ENCODE measurements at regions not wholly inside any gene's neighbourhood (a gene's known extent, or its start where the extent isn't known, plus 50 kb on each side); places are given as distances from the start of the nearest gene placed in this dataset.

DNA sequence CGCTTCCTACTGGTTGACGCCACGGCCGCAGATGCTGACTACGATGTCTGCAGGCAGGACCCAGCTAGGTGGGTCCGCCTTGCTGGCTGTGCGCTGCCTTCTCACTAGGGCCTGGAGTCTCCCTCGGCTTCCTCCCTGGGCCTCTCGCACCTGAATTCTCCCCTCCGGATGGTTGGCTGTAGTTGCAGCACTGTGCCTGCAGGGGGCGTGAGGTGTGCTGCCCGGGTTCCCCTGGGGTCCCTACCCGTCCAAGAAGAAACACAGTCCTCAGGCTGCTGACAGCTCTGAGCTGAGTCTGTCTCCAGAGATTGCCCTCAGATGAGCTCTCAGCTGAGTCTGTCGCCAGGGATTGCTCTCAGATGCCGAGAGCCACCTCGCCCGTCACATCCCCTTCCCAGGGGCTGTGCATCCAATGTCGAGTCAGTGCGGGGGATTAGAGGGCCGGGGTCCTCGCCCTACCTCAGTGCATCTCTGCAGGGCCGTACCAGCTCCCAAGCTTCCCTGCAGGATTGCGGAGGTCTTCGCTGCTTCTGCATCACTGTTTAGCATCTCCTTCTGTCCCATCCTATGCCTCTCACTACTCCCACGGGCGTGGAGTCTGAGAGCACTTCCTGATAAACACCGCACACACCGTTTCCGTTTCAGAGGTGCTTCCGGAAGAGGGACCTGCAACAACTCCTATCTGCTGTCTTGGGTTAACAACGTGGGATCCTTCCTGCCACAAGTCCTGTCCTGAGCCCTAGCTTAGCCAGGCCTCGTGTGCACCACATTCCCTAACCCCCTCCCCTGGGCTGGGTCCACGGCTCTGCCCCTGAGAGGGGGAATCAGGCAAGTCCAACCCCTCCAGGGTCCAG is 196.9 kb downstream of the CSNK2A3 start:
- Histone ChIP-seq H3K9me3 (ENCODE audit: control insufficient read depth in 2 of 2, low read length in 2 of 2) (no peaks in the 10 kb centered on the region), H3K27me3 (ENCODE audit: control insufficient read depth in 1 of 2, insufficient read depth in 2 of 2, low read length in 2 of 2) (peaks cover 0 to 2% of the 10 kb centered on the region in 2 donors), H3K27ac (ENCODE audit: low read length) (no peak overlapping the region), H3K4me3 (ENCODE audit: low read length in 2 of 2) (no peak overlapping the region), H3K9ac (ENCODE audit: low read length in 2 of 2) (no peak overlapping the region), H3K36me3 (ENCODE audit: control insufficient read depth in 2 of 2, insufficient read depth in 2 of 2, low read length in 2 of 2) (no peaks in the 10 kb centered on the region), H3K4me1 (ENCODE audit: control insufficient read depth, insufficient read depth, low read length) (peaks cover 3% of the 10 kb centered on the region)

DNA sequence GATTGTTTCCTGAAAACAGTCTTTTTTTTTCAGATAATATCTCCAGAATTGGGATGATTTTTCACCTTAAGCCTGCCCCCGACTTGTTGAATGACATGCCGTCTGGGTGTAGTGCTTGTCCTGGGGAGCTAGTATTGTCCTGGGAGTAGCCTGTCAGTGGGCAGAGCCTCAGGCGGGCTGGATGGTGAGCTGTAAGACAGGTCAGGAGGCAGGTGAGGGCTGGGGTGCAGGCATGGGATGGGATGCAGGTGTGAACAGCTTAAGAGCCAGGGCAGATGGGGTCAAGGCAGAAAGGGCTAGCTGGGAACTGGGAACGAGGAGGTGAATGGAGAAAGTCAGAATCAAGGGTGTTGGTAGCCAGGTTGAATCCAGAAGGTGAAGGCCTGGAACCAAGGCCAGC is 200.2 kb downstream of the CSNK2A3 start:
- Histone ChIP-seq H3K4me3 (ENCODE audit: low read length in 2 of 2) (no peak overlapping the region), H3K9me3 (ENCODE audit: control insufficient read depth in 2 of 2, low read length in 2 of 2) (no peaks in the 10 kb centered on the region), H3K27me3 (ENCODE audit: control insufficient read depth in 1 of 2, insufficient read depth in 2 of 2, low read length in 2 of 2) (peaks cover 0 to 2% of the 10 kb centered on the region in 2 donors), H3K4me1 (ENCODE audit: control insufficient read depth, insufficient read depth, low read length) (peaks cover 13% of the 10 kb centered on the region), H3K36me3 (ENCODE audit: control insufficient read depth in 2 of 2, insufficient read depth in 2 of 2, low read length in 2 of 2) (no peaks in the 10 kb centered on the region), H3K27ac (ENCODE audit: low read length) (no peak overlapping the region), H3K9ac (ENCODE audit: low read length in 2 of 2) (no peak overlapping the region)

DNA sequence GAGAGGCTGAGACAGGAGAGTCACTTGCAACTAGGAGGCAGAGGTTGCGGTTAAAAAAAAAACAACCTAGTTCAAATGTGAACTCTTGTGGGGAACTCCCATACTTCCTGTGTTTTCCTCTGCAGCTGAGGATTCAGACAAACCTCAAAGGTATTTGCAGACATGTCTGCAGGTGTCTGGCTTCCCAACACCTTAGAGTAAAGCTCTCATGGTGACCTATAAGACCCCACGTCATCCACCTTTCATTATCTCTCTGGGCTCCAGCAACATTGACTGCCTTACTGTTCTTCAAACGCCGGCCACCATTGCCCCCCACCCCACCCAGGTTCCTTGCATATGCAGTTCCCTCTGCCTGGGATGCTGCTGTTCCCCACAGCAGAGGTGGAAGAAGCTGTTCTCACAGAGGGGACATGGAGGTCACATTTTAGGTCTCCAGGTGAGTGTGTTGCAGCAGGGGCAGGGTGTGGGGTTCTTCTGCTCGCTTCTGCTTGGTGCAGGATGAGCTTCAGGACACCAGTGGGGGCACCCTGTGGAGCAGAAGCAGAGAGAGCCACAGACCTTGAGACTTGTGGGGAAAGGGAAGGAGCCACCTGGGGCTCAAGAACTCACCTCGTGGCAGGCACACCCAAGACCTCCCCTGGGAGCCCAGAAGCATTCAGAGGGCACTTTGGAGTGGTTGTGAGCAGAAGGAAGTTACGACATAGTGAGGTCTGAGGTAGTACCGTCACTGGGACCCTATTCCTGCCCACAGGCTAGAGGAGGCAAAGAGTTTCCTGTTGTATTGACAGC is 203.2 kb downstream of the CSNK2A3 start:
- Histone ChIP-seq H3K27ac (ENCODE audit: low read length) (no peak overlapping the region), H3K27me3 (ENCODE audit: control insufficient read depth in 1 of 2, insufficient read depth in 2 of 2, low read length in 2 of 2) (no peaks in the 10 kb centered on the region), H3K9me3 (ENCODE audit: control insufficient read depth in 2 of 2, low read length in 2 of 2) (no peaks in the 10 kb centered on the region)

DNA sequence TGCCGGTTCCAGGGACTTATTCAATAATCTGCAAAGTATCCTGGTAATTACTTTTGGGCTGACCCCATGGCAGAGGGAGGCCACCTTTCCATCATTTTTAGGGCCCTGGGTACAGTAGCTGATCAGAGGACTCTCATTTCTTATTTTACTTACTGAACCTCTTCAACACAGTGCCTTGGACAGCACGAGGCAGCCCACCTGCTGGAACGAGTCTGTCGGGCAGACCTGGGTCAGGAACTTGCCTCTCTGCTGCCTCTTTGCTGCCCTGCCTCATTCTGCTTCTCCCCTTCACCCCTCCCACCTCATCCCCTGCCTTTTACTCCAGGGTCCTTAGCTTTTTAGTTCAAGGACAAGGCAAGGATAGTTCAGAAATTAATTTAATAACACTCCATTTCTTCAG is 204.5 kb downstream of the CSNK2A3 start:
- Histone ChIP-seq H3K4me3 (ENCODE audit: low read length in 2 of 2) (no peak overlapping the region), H3K27ac (ENCODE audit: low read length) (peak overlapping the region; percentile 3), H3K9ac (ENCODE audit: low read length in 2 of 2) (peak overlapping the region in 1 of 2 donors; percentile 35), H3K27me3 (ENCODE audit: control insufficient read depth in 1 of 2, insufficient read depth in 2 of 2, low read length in 2 of 2) (no peaks in the 10 kb centered on the region), H3K9me3 (ENCODE audit: control insufficient read depth in 2 of 2, low read length in 2 of 2) (no peaks in the 10 kb centered on the region), H3K36me3 (ENCODE audit: control insufficient read depth in 2 of 2, insufficient read depth in 2 of 2, low read length in 2 of 2) (no peaks in the 10 kb centered on the region), H3K4me1 (ENCODE audit: control insufficient read depth, insufficient read depth, low read length) (peaks cover 12% of the 10 kb centered on the region)

More for the DNA sequence above, 203.2 kb downstream of the CSNK2A3 start:
- peaks cover 12% of the 10 kb centered on the region for H3K4me1 ChIP-seq (ENCODE audit: control insufficient read depth, insufficient read depth, low read length)
- H3K9ac ChIP-seq (ENCODE audit: low read length in 2 of 2) = no peak overlapping the region
- no peaks in the 10 kb centered on the region for H3K36me3 ChIP-seq (ENCODE audit: control insufficient read depth in 2 of 2, insufficient read depth in 2 of 2, low read length in 2 of 2)
- no peak overlapping the region for H3K4me3 ChIP-seq (ENCODE audit: low read length in 2 of 2)

DNA sequence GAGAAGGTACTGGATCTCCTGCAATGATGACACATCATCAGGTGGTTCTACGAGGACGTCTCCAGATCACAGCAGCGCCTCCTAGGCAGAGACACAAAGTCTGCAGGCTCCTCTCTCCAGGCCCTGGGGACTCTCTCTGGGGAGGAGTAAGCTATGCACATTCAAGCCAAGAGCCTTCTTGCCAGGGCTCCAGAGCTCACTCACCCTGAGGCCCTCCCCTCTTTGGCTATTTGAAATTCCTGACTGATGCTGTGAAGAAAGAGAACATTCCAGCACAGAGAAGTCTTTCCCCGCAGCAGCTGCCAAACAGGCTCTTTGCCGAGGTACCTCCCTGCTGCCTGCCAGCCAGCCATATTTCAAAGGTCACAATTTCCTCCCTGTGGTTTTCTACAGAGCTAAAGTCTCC is 204.9 kb downstream of the CSNK2A3 start:
- H3K27ac ChIP-seq (ENCODE audit: low read length) = no peak overlapping the region
- no peaks in the 10 kb centered on the region for H3K27me3 ChIP-seq (ENCODE audit: control insufficient read depth in 1 of 2, insufficient read depth in 2 of 2, low read length in 2 of 2)
- H3K9ac ChIP-seq (ENCODE audit: low read length in 2 of 2) = peak overlapping the region in 1 of 2 donors; percentile 35
- H3K4me1 ChIP-seq (ENCODE audit: control insufficient read depth, insufficient read depth, low read length) = peaks cover 12% of the 10 kb centered on the region
- H3K4me3 ChIP-seq (ENCODE audit: low read length in 2 of 2) = no peak overlapping the region
- no peaks in the 10 kb centered on the region for H3K9me3 ChIP-seq (ENCODE audit: control insufficient read depth in 2 of 2, low read length in 2 of 2)
- H3K36me3 ChIP-seq (ENCODE audit: control insufficient read depth in 2 of 2, insufficient read depth in 2 of 2, low read length in 2 of 2) = no peaks in the 10 kb centered on the region

DNA sequence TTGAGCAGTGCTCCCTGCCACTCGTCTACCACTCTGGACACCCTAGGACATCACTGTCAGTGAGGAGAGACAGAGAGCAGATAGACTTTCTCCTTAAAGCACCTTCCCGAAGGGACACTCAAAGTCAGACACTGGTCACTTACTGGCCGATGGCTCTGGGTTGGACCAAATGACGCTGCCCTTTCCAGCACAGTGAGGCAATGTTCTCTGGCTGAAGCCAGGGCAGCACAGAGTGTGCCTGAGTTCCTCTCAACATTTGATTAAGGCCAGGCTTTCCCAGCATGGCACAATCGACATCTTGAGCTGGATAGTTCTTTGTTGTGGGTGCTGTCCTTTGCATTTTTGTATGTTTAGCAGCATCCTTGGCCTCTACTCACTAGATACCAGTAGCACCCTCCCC is 206.2 kb downstream of the CSNK2A3 start:
- peaks cover 18% of the 10 kb centered on the region for H3K4me1 ChIP-seq (ENCODE audit: control insufficient read depth, insufficient read depth, low read length)
- H3K36me3 ChIP-seq (ENCODE audit: control insufficient read depth in 2 of 2, insufficient read depth in 2 of 2, low read length in 2 of 2) = no peaks in the 10 kb centered on the region
- no peak overlapping the region for H3K27ac ChIP-seq (ENCODE audit: low read length)
- H3K4me3 ChIP-seq (ENCODE audit: low read length in 2 of 2) = no peak overlapping the region
- H3K9me3 ChIP-seq (ENCODE audit: control insufficient read depth in 2 of 2, low read length in 2 of 2) = no peaks in the 10 kb centered on the region
- no peaks in the 10 kb centered on the region for H3K27me3 ChIP-seq (ENCODE audit: control insufficient read depth in 1 of 2, insufficient read depth in 2 of 2, low read length in 2 of 2)
- H3K9ac ChIP-seq (ENCODE audit: low read length in 2 of 2) = no peak overlapping the region

DNA sequence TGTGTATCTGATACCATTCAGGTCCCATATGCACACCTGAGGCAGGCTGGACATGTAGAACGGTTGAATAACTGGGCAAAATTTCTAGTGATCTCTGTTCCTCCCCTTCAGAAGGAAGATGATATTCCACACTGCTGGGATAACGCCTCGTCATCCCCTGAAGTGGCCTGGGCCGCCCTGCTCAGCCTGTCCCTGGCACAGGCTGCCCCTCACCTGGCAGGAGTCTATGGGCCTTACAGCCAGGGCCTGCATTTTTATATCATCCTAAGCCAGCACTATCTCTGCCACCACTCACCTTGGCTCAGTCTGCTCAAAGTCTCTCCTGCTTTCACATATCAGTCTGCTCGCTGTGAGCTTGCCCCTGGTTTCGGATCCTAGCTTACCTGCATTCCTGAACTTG is 209.2 kb downstream of the CSNK2A3 start:
- no peak overlapping the region for H3K27ac ChIP-seq (ENCODE audit: low read length)
- H3K36me3 ChIP-seq (ENCODE audit: control insufficient read depth in 2 of 2, insufficient read depth in 2 of 2, low read length in 2 of 2) = no peaks in the 10 kb centered on the region
- no peaks in the 10 kb centered on the region for H3K27me3 ChIP-seq (ENCODE audit: control insufficient read depth in 1 of 2, insufficient read depth in 2 of 2, low read length in 2 of 2)
- H3K4me3 ChIP-seq (ENCODE audit: low read length in 2 of 2) = no peak overlapping the region
- H3K9ac ChIP-seq (ENCODE audit: low read length in 2 of 2) = no peak overlapping the region
- no peaks in the 10 kb centered on the region for H3K9me3 ChIP-seq (ENCODE audit: control insufficient read depth in 2 of 2, low read length in 2 of 2)
- H3K4me1 ChIP-seq (ENCODE audit: control insufficient read depth, insufficient read depth, low read length) = peaks cover 23% of the 10 kb centered on the region

DNA sequence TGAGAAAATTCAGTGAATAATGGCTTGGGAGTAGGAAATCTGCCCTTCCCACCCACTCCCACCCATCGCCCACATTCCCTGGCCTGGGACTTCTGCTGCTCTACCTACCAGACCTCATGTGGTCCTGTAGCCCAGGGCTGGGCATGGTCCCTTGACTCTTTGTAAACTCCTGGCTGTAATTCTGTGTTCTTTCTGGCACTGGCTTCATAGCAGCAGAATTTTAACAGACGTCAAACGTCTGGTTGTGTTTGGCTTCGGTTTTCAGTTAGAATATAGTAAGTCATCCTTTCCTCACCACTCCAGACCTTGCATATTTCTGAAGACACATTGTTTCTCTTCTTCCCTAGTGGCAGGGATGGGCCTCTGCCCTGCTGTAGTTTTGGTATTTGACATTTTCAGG is 210.6 kb downstream of the CSNK2A3 start:
- peak overlapping the region; percentile 11 for H3K27ac ChIP-seq (ENCODE audit: low read length)
- no peak overlapping the region for H3K4me3 ChIP-seq (ENCODE audit: low read length in 2 of 2)
- H3K4me1 ChIP-seq (ENCODE audit: control insufficient read depth, insufficient read depth, low read length) = peaks cover 12% of the 10 kb centered on the region
- H3K9ac ChIP-seq (ENCODE audit: low read length in 2 of 2) = no peak overlapping the region
- H3K27me3 ChIP-seq (ENCODE audit: control insufficient read depth in 1 of 2, insufficient read depth in 2 of 2, low read length in 2 of 2) = no peaks in the 10 kb centered on the region
- no peaks in the 10 kb centered on the region for H3K9me3 ChIP-seq (ENCODE audit: control insufficient read depth in 2 of 2, low read length in 2 of 2)
- no peaks in the 10 kb centered on the region for H3K36me3 ChIP-seq (ENCODE audit: control insufficient read depth in 2 of 2, insufficient read depth in 2 of 2, low read length in 2 of 2)

DNA sequence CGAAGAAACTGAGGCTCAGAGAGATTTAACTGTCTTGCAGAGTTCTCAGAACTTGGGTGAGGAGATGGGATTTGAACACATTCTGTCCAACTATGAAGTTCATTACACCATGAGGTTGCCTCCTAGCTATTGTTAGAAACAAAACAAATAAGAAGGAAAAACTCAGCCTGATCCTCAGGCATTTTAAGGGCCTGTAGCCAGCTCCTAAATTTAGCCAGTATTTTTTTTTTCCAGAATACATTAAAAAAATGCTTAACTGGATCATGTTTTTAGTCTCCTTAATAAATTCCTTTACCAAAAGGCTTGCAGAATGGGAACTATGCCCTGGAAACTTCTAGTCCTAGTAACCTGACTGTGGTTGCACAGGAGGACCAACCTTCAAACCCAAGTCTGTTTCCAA is 212.0 kb downstream of the CSNK2A3 start:
- no peaks in the 10 kb centered on the region for H3K9me3 ChIP-seq (ENCODE audit: control insufficient read depth in 2 of 2, low read length in 2 of 2)
- H3K36me3 ChIP-seq (ENCODE audit: control insufficient read depth in 2 of 2, insufficient read depth in 2 of 2, low read length in 2 of 2) = no peaks in the 10 kb centered on the region
- no peaks in the 10 kb centered on the region for H3K27me3 ChIP-seq (ENCODE audit: control insufficient read depth in 1 of 2, insufficient read depth in 2 of 2, low read length in 2 of 2)
- no peak overlapping the region for H3K27ac ChIP-seq (ENCODE audit: low read length)
- no peak overlapping the region for H3K9ac ChIP-seq (ENCODE audit: low read length in 2 of 2)
- peaks cover 12% of the 10 kb centered on the region for H3K4me1 ChIP-seq (ENCODE audit: control insufficient read depth, insufficient read depth, low read length)
- no peak overlapping the region for H3K4me3 ChIP-seq (ENCODE audit: low read length in 2 of 2)

DNA sequence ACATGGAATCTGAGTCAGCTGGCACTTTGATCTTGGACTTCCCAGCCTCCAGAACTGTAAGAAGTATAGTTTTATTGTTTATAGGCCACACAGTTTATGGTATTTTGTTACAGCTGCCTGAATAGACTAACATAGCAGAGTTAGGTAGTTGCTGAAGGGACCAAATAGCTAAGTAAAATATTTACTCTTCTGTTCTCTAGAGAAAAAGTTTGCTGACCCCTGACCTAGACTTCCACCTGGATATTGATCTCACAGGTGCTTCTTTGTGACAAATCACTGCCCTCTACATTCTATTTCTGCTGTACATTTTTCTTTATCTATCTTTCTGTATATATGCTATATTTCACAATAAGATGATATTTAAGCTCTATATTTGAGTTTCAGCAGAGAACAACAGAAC is 212.5 kb downstream of the CSNK2A3 start:
- H3K4me1 ChIP-seq (ENCODE audit: control insufficient read depth, insufficient read depth, low read length) = peaks cover 12% of the 10 kb centered on the region
- no peaks in the 10 kb centered on the region for H3K36me3 ChIP-seq (ENCODE audit: control insufficient read depth in 2 of 2, insufficient read depth in 2 of 2, low read length in 2 of 2)
- no peak overlapping the region for H3K27ac ChIP-seq (ENCODE audit: low read length)
- no peaks in the 10 kb centered on the region for H3K27me3 ChIP-seq (ENCODE audit: control insufficient read depth in 1 of 2, insufficient read depth in 2 of 2, low read length in 2 of 2)
- H3K9me3 ChIP-seq (ENCODE audit: control insufficient read depth in 2 of 2, low read length in 2 of 2) = no peaks in the 10 kb centered on the region
- H3K9ac ChIP-seq (ENCODE audit: low read length in 2 of 2) = no peak overlapping the region
- no peak overlapping the region for H3K4me3 ChIP-seq (ENCODE audit: low read length in 2 of 2)

DNA sequence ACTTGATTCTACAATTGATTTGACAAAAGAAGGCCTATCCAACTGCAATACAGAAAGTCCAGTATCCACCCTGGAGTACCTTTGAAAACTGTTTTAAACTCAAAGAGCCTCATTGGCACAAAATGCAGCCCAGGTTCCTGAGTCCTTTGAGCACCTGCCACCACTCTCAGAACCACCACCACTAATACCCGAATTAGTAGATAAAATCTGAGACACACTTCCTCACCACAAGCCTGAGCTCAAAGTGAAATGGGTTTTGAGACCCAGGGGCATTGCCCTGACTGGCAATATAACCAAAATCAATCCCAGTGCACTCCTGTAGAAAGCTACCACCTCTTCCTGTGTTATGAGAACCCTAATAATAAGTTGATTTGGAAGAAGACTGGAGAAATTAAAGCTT is 215.7 kb downstream of the CSNK2A3 start:
- no peaks in the 10 kb centered on the region for H3K9me3 ChIP-seq (ENCODE audit: control insufficient read depth in 2 of 2, low read length in 2 of 2)
- H3K27me3 ChIP-seq (ENCODE audit: control insufficient read depth in 1 of 2, insufficient read depth in 2 of 2, low read length in 2 of 2) = no peaks in the 10 kb centered on the region
- H3K4me3 ChIP-seq (ENCODE audit: low read length in 2 of 2) = no peak overlapping the region
- H3K4me1 ChIP-seq (ENCODE audit: control insufficient read depth, insufficient read depth, low read length) = peaks cover 7% of the 10 kb centered on the region
- H3K27ac ChIP-seq (ENCODE audit: low read length) = no peak overlapping the region
- no peak overlapping the region for H3K9ac ChIP-seq (ENCODE audit: low read length in 2 of 2)
- no peaks in the 10 kb centered on the region for H3K36me3 ChIP-seq (ENCODE audit: control insufficient read depth in 2 of 2, insufficient read depth in 2 of 2, low read length in 2 of 2)

All from stomach smooth muscle (tissue), 2 donors.